Caco-2 (cell line): ENCODE measurements at regions not wholly inside any gene's neighbourhood (a gene's known extent, or its start where the extent isn't known, plus 50 kb on each side); places are given as distances from the start of the nearest gene placed in this dataset.

ENCODE experiments used
- BruUV-seq: library from RNA; stranded (reverse); fragments of 400-500 nt; replicated peaks from 2 replicates; lab custom pipeline; 2021; lab: Mats Ljungman, UMichigan
- CTCF ChIA-PET: fragments of 300-600 bp; sonication (Branson Sonifier 250); formaldehyde crosslinking; loops from one replicate; lab custom pipeline; 2022; ENCODE audit warnings: antibody characterized with exemption; lab: Charles Lee
- POLR2A ChIA-PET: fragments of 300-600 bp; sonication (Branson Sonifier 250); formaldehyde crosslinking; loops from one replicate; lab custom pipeline; 2022; ENCODE audit warnings: antibody characterized with exemption; lab: Charles Lee
- DNase-seq, 2 experiments: peaks; one replicate each; pipeline versions ENCODE4 v3.0.0 to v3.0.0-alpha.2; 2020 to 2022
- H3K27me3 ChIP-seq: replicated peaks from 2 replicates; pipeline ENCODE4 v1.6.0; 2011; ENCODE audit warnings: low read length; ENCODE audit not compliant: control insufficient read depth, insufficient read depth
- H3K36me3 ChIP-seq: 2 replicates; pipeline ENCODE4 v1.5.1; 2011; ENCODE audit warnings: low read length; ENCODE audit not compliant: control insufficient read depth, insufficient read depth
- H3K4me1 ChIP-seq: fragments of 250-450 bp; sonication (Bioruptor Pico); 2 replicates; pipeline ENCODE4 v1.5.1; 2020; ENCODE audit warnings: mild to moderate bottlenecking
- H3K4me3 ChIP-seq: 2 replicates; pipeline ENCODE4 v1.5.1; 2011; ENCODE audit warnings: low read depth, mild to moderate bottlenecking, control low read depth, low read length
- H3K9me3 ChIP-seq: fragments of 250-450 bp; sonication (Bioruptor Pico); 2 replicates; pipeline ENCODE4 v1.5.1; 2020; ENCODE audit warnings: mild to moderate bottlenecking, moderate library complexity
- H3K27ac Mint-ChIP-seq: one replicate; pipeline ENCODE4 v1.8.0; 2022; ENCODE audit warnings: mixed read lengths; ENCODE audit not compliant: unreplicated experiment
- H3K27me3 Mint-ChIP-seq: one replicate; pipeline ENCODE4 v1.8.0; 2022; ENCODE audit warnings: mixed read lengths; ENCODE audit not compliant: insufficient read depth, unreplicated experiment
- H3K36me3 Mint-ChIP-seq: one replicate; pipeline ENCODE4 v1.8.0; 2022; ENCODE audit warnings: mild to moderate bottlenecking, mixed read lengths; ENCODE audit not compliant: insufficient read depth, unreplicated experiment
- H3K4me1 Mint-ChIP-seq: one replicate; pipeline ENCODE4 v1.8.0; 2022; ENCODE audit warnings: low read depth, mixed read lengths; ENCODE audit not compliant: unreplicated experiment
- H3K4me3 Mint-ChIP-seq: one replicate; pipeline ENCODE4 v1.8.0; 2022; ENCODE audit warnings: mild to moderate bottlenecking, moderate library complexity, mixed read lengths; ENCODE audit not compliant: unreplicated experiment
- H3K9me3 Mint-ChIP-seq: one replicate; pipeline ENCODE4 v1.8.0; 2022; ENCODE audit warnings: mixed read lengths; ENCODE audit not compliant: unreplicated experiment
- CTCF ChIP-seq, 2 experiments: fragments of 200-600 bp in 1 of 2; IDR thresholded peaks; 1 replicate in 1 of 2; 2 replicates in 1 of 2; pipeline versions ENCODE4 v1.5.1 to v1.8.0; 2011 to 2022; ENCODE audit warnings: antibody characterized with exemption in 1 of 2, control low read depth in 1 of 2, inconsistent platforms in 1 of 2, low read depth in 1 of 2, low read length in 1 of 2, mild to moderate bottlenecking in 1 of 2, moderate library complexity in 1 of 2; ENCODE audit not compliant: insufficient read depth in 1 of 2, severe bottlenecking in 1 of 2, unreplicated experiment in 1 of 2
- intact Hi-C: fragments of 100-400 bp; cut with micrococcal nuclease; formaldehyde crosslinking; loops from one replicate; pipeline ENCODE4 v1.10.0; 2022; ENCODE audit not compliant: unreplicated experiment

- H3K9me3 Mint-ChIP-seq = peaks cover 23% of the 10 kb centered on the region
- H3K27ac Mint-ChIP-seq = peak overlapping the region; percentile 55
- H3K27me3 ChIP-seq = no peaks in the 10 kb centered on the region
- CTCF ChIA-PET = no interaction called here
- H3K4me3 Mint-ChIP-seq = no peak overlapping the region
- peaks cover 82% of the 10 kb centered on the region for H3K4me1 Mint-ChIP-seq
- H3K36me3 Mint-ChIP-seq = peaks cover 6% of the 10 kb centered on the region
- no peaks in the 10 kb centered on the region for H3K27me3 Mint-ChIP-seq
- BruUV-seq = no TSS peak
- intact Hi-C loops = loop anchor here (5.0 to 10.0 kb wide), 3 partner anchors 87 to 290 kb away; no protein-coding TSS in a partner anchor
- no peaks in the 10 kb centered on the region for H3K9me3 ChIP-seq
- no peak for DNase-seq
- no peak for TF ChIP-seq CTCF (IDR thresholded peaks at IDR 0.05; ENCODE audit: insufficient read depth in 1 of 2, low read depth in 1 of 2, low read length in 1 of 2, severe bottlenecking in 1 of 2, unreplicated experiment in 1 of 2)
- H3K4me1 ChIP-seq = peaks cover 91% of the 10 kb centered on the region
- POLR2A ChIA-PET = no interaction called here
- no peaks in the 10 kb centered on the region for H3K36me3 ChIP-seq
- no peak overlapping the region for H3K4me3 ChIP-seq
Observed at GRCh38 chr17:27984404-27984803, 58.1 kb upstream of the NLK start.

GRCh38 chr17:27984816-27985215 lies 57.7 kb upstream of the NLK start:
- TF ChIP-seq CTCF (IDR thresholded peaks at IDR 0.05; ENCODE audit: insufficient read depth in 1 of 2, low read depth in 1 of 2, low read length in 1 of 2, severe bottlenecking in 1 of 2, unreplicated experiment in 1 of 2) = no peak
- CTCF ChIA-PET = no interaction called here
- Mint-ChIP-seq H3K27ac (peak overlapping the region; percentile 55), H3K27me3 (no peaks in the 10 kb centered on the region), H3K4me3 (no peak overlapping the region), H3K36me3 (peaks cover 6% of the 10 kb centered on the region), H3K4me1 (peaks cover 80% of the 10 kb centered on the region), H3K9me3 (peaks cover 27% of the 10 kb centered on the region)
- no TSS peak for BruUV-seq
- intact Hi-C loops = loop anchor here (5.0 to 10.0 kb wide), 3 partner anchors 88 to 290 kb away; no protein-coding TSS in a partner anchor
- Histone ChIP-seq H3K27me3 (no peaks in the 10 kb centered on the region), H3K4me1 (peaks cover 91% of the 10 kb centered on the region), H3K9me3 (no peaks in the 10 kb centered on the region), H3K36me3 (no peaks in the 10 kb centered on the region), H3K4me3 (no peak overlapping the region)
- DNase-seq = no peak
- POLR2A ChIA-PET = no interaction called here

GRCh38 chr17:27985306-27985705 lies 57.2 kb upstream of the NLK start:
- no peak overlapping the region for H3K4me3 ChIP-seq
- POLR2A ChIA-PET = interaction anchor here (1.3 kb wide), 1 partner anchor 97 kb away, joined by 5 read pairs; no protein-coding TSS in a partner anchor

More at GRCh38 chr17:27985306-27985705, 57.2 kb upstream of the NLK start:
- peaks cover 6% of the 10 kb centered on the region for H3K36me3 Mint-ChIP-seq
- Histone ChIP-seq H3K4me1 (peaks cover 91% of the 10 kb centered on the region), H3K27me3 (no peaks in the 10 kb centered on the region), H3K9me3 (no peaks in the 10 kb centered on the region), H3K36me3 (no peaks in the 10 kb centered on the region)
- H3K9me3 Mint-ChIP-seq = peaks cover 32% of the 10 kb centered on the region
- H3K4me3 Mint-ChIP-seq = no peak overlapping the region
- TF ChIP-seq CTCF (IDR thresholded peaks at IDR 0.05; ENCODE audit: insufficient read depth in 1 of 2, low read depth in 1 of 2, low read length in 1 of 2, severe bottlenecking in 1 of 2, unreplicated experiment in 1 of 2) = no peak
- peaks cover 75% of the 10 kb centered on the region for H3K4me1 Mint-ChIP-seq
- H3K27me3 Mint-ChIP-seq = no peaks in the 10 kb centered on the region
- peak overlapping the region; percentile 55 for H3K27ac Mint-ChIP-seq
- intact Hi-C loops = loop anchor here (10.0 kb wide), 2 partner anchors 239 to 291 kb away; no protein-coding TSS in a partner anchor
- no peak for DNase-seq
- CTCF ChIA-PET = no interaction called here
- no TSS peak for BruUV-seq
